ENCODE measurements at regions not wholly inside any gene's neighbourhood (a gene's known extent, or its start where the extent isn't known, plus 50 kb on each side); places are given as distances from the start of the nearest gene placed in this dataset.

GRCh38 chr1:81556968-81557367, 243.8 kb upstream of the ADGRL2 start:
- intact Hi-C loops (cut with micrococcal nuclease), result no loop called here
- no peaks in the 10 kb centered on the region for H3K27me3 Mint-ChIP-seq
- ChIA-PET POLR2A (no interaction called here), CTCF (no interaction called here)
- no peak for TF ChIP-seq CTCF (IDR thresholded peaks at IDR 0.05)
- no peaks in the 10 kb centered on the region for H3K4me1 Mint-ChIP-seq
- no peak overlapping the region for H3K4me3 Mint-ChIP-seq
- H3K36me3 Mint-ChIP-seq (ENCODE audit: low read depth), result no peaks in the 10 kb centered on the region
- no peak overlapping the region for H3K27ac Mint-ChIP-seq
- DNase-seq (no peak), ATAC-seq (ENCODE audit: low read depth) (no peak)
- no peaks in the 10 kb centered on the region for H3K9me3 Mint-ChIP-seq

GRCh38 chr1:81554534-81554933, 246.2 kb upstream of the ADGRL2 start:
- CTCF ChIA-PET, result no interaction called here
- ATAC-seq (ENCODE audit: low read depth), result no peak
- POLR2A ChIA-PET, result no interaction called here

GRCh38 chr1:81554108-81554507, 246.6 kb upstream of the ADGRL2 start:
- CTCF ChIA-PET, result no interaction called here
- H3K27me3 Mint-ChIP-seq, result no peaks in the 10 kb centered on the region
- intact Hi-C loops (cut with micrococcal nuclease), result no loop called here
- no peak for TF ChIP-seq CTCF (IDR thresholded peaks at IDR 0.05)
- H3K4me3 Mint-ChIP-seq, result no peak overlapping the region
- no peaks in the 10 kb centered on the region for H3K9me3 Mint-ChIP-seq
- DNase-seq (no peak), ATAC-seq (ENCODE audit: low read depth) (no peak)
- H3K36me3 Mint-ChIP-seq (ENCODE audit: low read depth), result no peaks in the 10 kb centered on the region
- POLR2A ChIA-PET, result no interaction called here
- H3K27ac Mint-ChIP-seq, result no peak overlapping the region
- H3K4me1 Mint-ChIP-seq, result no peaks in the 10 kb centered on the region

More at GRCh38 chr1:81554534-81554933, 246.2 kb upstream of the ADGRL2 start:
- H3K36me3 Mint-ChIP-seq (ENCODE audit: low read depth), result no peaks in the 10 kb centered on the region
- no peak for DNase-seq
- H3K9me3 Mint-ChIP-seq, result no peaks in the 10 kb centered on the region
- H3K27me3 Mint-ChIP-seq, result no peaks in the 10 kb centered on the region
- TF ChIP-seq CTCF (IDR thresholded peaks at IDR 0.05), result no peak
- no peaks in the 10 kb centered on the region for H3K4me1 Mint-ChIP-seq
- H3K4me3 Mint-ChIP-seq, result no peak overlapping the region
- H3K27ac Mint-ChIP-seq, result no peak overlapping the region
- intact Hi-C loops (cut with micrococcal nuclease), result no loop called here

GRCh38 chr1:81553503-81553902, 247.2 kb upstream of the ADGRL2 start:
- intact Hi-C loops (cut with micrococcal nuclease), result no loop called here
- DNase-seq, result no peak
- no peak for TF ChIP-seq CTCF (IDR thresholded peaks at IDR 0.05)
- no peaks in the 10 kb centered on the region for H3K36me3 Mint-ChIP-seq (ENCODE audit: low read depth)
- CTCF ChIA-PET, result no interaction called here
- H3K4me1 Mint-ChIP-seq, result no peaks in the 10 kb centered on the region
- H3K27ac Mint-ChIP-seq, result no peak overlapping the region
- H3K27me3 Mint-ChIP-seq, result no peaks in the 10 kb centered on the region
- H3K4me3 Mint-ChIP-seq, result no peak overlapping the region
- H3K9me3 Mint-ChIP-seq, result no peaks in the 10 kb centered on the region
- POLR2A ChIA-PET, result no interaction called here
- no peak for ATAC-seq (ENCODE audit: low read depth)

- no peak for ATAC-seq (ENCODE audit: low read depth)
- H3K4me3 Mint-ChIP-seq, result no peak overlapping the region
Observed at GRCh38 chr1:81551946-81552345, 248.8 kb upstream of the ADGRL2 start.

More at GRCh38 chr1:81551946-81552345, 248.8 kb upstream of the ADGRL2 start:
- intact Hi-C loops (cut with micrococcal nuclease), result no loop called here
- DNase-seq, result no peak
- ChIA-PET CTCF (no interaction called here), POLR2A (no interaction called here)
- no peaks in the 10 kb centered on the region for H3K4me1 Mint-ChIP-seq
- H3K36me3 Mint-ChIP-seq (ENCODE audit: low read depth), result no peaks in the 10 kb centered on the region
- TF ChIP-seq CTCF (IDR thresholded peaks at IDR 0.05), result no peak
- no peaks in the 10 kb centered on the region for H3K9me3 Mint-ChIP-seq
- H3K27ac Mint-ChIP-seq, result no peak overlapping the region
- H3K27me3 Mint-ChIP-seq, result no peaks in the 10 kb centered on the region
